ENCODE measurements at regions not wholly inside any gene's neighbourhood (a gene's known extent, or its start where the extent isn't known, plus 50 kb on each side); places are given as distances from the start of the nearest gene placed in this dataset.

DNA sequence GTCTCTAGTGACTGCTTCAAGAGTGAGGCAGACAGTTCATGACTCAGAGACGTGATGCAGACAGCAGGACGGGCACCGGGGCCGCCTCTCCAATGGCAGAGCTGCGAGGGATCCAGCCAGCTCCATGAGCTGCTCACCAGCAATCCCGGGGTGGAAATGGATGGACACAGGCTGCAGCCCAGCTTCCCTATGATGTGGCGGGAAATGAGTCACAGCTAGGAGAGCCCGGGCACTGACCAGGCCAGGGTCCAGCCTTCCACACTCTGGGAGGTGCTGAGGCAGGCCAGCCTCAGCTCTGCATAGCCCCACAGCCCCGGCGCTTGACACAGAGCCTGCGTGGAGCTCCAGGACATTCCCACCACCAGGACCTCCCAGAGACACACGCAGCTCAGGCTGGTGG is 244.8 kb upstream of the IRX2 start:
- peaks cover 20% of the 10 kb centered on the region for H3K4me1 Mint-ChIP-seq
- H3K36me3 Mint-ChIP-seq (ENCODE audit: low read depth) = no peaks in the 10 kb centered on the region
- H3K4me3 Mint-ChIP-seq = no peak overlapping the region
- H3K27me3 Mint-ChIP-seq (ENCODE audit: low read depth) = no peaks in the 10 kb centered on the region
- TF ChIP-seq CTCF (conservative IDR thresholded peaks at IDR 0.05) = no peak
- H3K9me3 Mint-ChIP-seq = no peaks in the 10 kb centered on the region
- DNase-seq (ENCODE audit: low read depth, low spot score) = no peak
- no peak overlapping the region for H3K27ac Mint-ChIP-seq (ENCODE audit: unreplicated experiment)

DNA sequence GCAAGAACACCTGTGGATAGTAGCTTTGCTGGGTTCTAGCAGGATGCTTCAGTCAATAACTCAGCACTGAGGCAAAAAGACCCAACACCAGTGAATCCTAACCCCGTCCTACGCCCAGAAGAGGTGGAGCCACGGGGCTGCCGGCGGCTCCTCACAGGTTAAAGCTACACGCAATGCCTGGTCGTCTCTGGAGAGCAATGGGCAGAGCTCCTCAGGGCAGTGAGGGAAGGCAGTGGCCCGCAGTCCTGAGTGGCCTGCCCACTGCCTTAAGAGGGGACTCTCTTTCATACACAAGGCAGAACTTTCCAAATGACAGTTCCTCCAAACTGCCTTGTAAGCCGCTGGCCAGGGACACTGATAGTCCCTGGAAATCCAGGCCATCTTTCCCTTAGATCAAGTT is 244.2 kb upstream of the IRX2 start:
- H3K27me3 Mint-ChIP-seq (ENCODE audit: low read depth) = no peaks in the 10 kb centered on the region
- no peak for TF ChIP-seq CTCF (conservative IDR thresholded peaks at IDR 0.05)
- DNase-seq (ENCODE audit: low read depth, low spot score) = no peak
- H3K27ac Mint-ChIP-seq (ENCODE audit: unreplicated experiment) = no peak overlapping the region
- H3K36me3 Mint-ChIP-seq (ENCODE audit: low read depth) = no peaks in the 10 kb centered on the region
- no peaks in the 10 kb centered on the region for H3K9me3 Mint-ChIP-seq
- H3K4me1 Mint-ChIP-seq = peaks cover 20% of the 10 kb centered on the region
- no peak overlapping the region for H3K4me3 Mint-ChIP-seq

- no peak for TF ChIP-seq CTCF (conservative IDR thresholded peaks at IDR 0.05)
- H3K9me3 Mint-ChIP-seq = no peaks in the 10 kb centered on the region
Observed at GRCh38 chr5:2995035-2995434, 243.6 kb upstream of the IRX2 start.

DNA sequence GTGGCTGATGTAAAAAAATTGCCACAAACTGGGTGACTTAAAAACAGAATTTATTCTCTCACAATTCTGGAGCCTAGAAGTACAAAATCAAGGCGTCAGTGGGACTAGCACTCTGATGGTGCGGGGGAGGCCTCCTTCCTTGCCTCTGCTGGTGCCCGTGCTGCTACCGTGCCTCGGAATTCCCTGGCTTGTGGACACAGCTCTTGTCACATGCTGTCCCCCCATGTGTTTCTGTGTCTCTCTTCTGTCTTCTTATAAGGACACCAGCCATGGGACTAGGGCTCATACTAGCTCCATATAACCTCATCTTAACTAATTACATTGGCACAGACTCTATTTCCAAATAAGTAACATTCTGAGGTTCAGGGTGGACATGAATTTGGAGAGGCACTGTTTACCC is 242.3 kb upstream of the IRX2 start:
- Mint-ChIP-seq H3K36me3 (ENCODE audit: low read depth) (no peaks in the 10 kb centered on the region), H3K4me3 (no peak overlapping the region), H3K27me3 (ENCODE audit: low read depth) (peaks cover 4% of the 10 kb centered on the region), H3K4me1 (peaks cover 27% of the 10 kb centered on the region), H3K9me3 (peaks cover 2% of the 10 kb centered on the region), H3K27ac (ENCODE audit: unreplicated experiment) (no peak overlapping the region)
- no peak for DNase-seq (ENCODE audit: low read depth, low spot score)
- no peak for TF ChIP-seq CTCF (conservative IDR thresholded peaks at IDR 0.05)

More at GRCh38 chr5:2995035-2995434, 243.6 kb upstream of the IRX2 start:
- Mint-ChIP-seq H3K27me3 (ENCODE audit: low read depth) (no peaks in the 10 kb centered on the region), H3K36me3 (ENCODE audit: low read depth) (no peaks in the 10 kb centered on the region), H3K4me1 (peaks cover 24% of the 10 kb centered on the region), H3K4me3 (no peak overlapping the region), H3K27ac (ENCODE audit: unreplicated experiment) (no peak overlapping the region)
- no peak for DNase-seq (ENCODE audit: low read depth, low spot score)

- H3K27ac Mint-ChIP-seq (ENCODE audit: unreplicated experiment) = no peak overlapping the region
- no peaks in the 10 kb centered on the region for H3K36me3 Mint-ChIP-seq (ENCODE audit: low read depth)
- no peak for TF ChIP-seq CTCF (conservative IDR thresholded peaks at IDR 0.05)
Observed at GRCh38 chr5:2993301-2993700, 241.8 kb upstream of the IRX2 start.

GRCh38 chr5:2992806-2993205 is 241.3 kb upstream of the IRX2 start:
- peaks cover 17% of the 10 kb centered on the region for H3K4me1 Mint-ChIP-seq
- H3K27ac Mint-ChIP-seq (ENCODE audit: unreplicated experiment) = no peak overlapping the region
- peaks cover 4% of the 10 kb centered on the region for H3K27me3 Mint-ChIP-seq (ENCODE audit: low read depth)
- no peak for DNase-seq (ENCODE audit: low read depth, low spot score)
- H3K36me3 Mint-ChIP-seq (ENCODE audit: low read depth) = no peaks in the 10 kb centered on the region
- peaks cover 2% of the 10 kb centered on the region for H3K9me3 Mint-ChIP-seq
- no peak for TF ChIP-seq CTCF (conservative IDR thresholded peaks at IDR 0.05)
- H3K4me3 Mint-ChIP-seq = no peak overlapping the region

More at GRCh38 chr5:2993301-2993700, 241.8 kb upstream of the IRX2 start:
- Mint-ChIP-seq H3K27me3 (ENCODE audit: low read depth) (peaks cover 4% of the 10 kb centered on the region), H3K4me3 (no peak overlapping the region), H3K4me1 (peaks cover 22% of the 10 kb centered on the region), H3K9me3 (peaks cover 2% of the 10 kb centered on the region)
- DNase-seq (ENCODE audit: low read depth, low spot score) = no peak
